IMR-90 (cell line): ENCODE measurements at regions not wholly inside any gene's neighbourhood (a gene's known extent, or its start where the extent isn't known, plus 50 kb on each side); places are given as distances from the start of the nearest gene placed in this dataset.

ENCODE experiments used
- ATAC-seq: fragments of 200-7000 bp; cut with Tn5 transposase; 2 replicates; pipeline ENCODE4 v1.9.1; 2020; ENCODE audit warnings: low read depth, mild to moderate bottlenecking, moderate library complexity
- BruUV-seq: library from RNA; stranded (reverse); fragments of 400-500 nt; replicated peaks from 2 replicates; lab custom pipeline; 2021; lab: Mats Ljungman, UMichigan
- CTCF ChIA-PET: fragments of 300-600 bp; formaldehyde crosslinking; extraction: SDS; loops from one replicate; lab custom pipeline; 2021; ENCODE audit warnings: antibody characterized with exemption; lab: Yijun Ruan, JAX
- POLR2A ChIA-PET: fragments of 300-600 bp; sonication (Branson Sonifier 250); formaldehyde crosslinking; loops from one replicate; lab custom pipeline; 2022; ENCODE audit warnings: antibody characterized with exemption; ENCODE audit not compliant: unreplicated experiment; lab: Charles Lee
- DNase-seq: peaks from one replicate; pipeline ENCODE4 v3.0.0; 2013
- H2AFZ ChIP-seq: replicated peaks from 2 replicates; pipeline ENCODE3; 2013; ENCODE audit warnings: low read length, mild to moderate bottlenecking; ENCODE audit not compliant: poor library complexity
- H2AK5ac ChIP-seq: 2 replicates; pipeline ENCODE4 v1.6.1; 2013; ENCODE audit warnings: low read depth, low read length, inconsistent platforms
- H2AK9ac ChIP-seq: replicated peaks from 2 replicates; pipeline ENCODE3; 2013; ENCODE audit warnings: mild to moderate bottlenecking, low read depth, low read length, moderate library complexity; ENCODE audit not compliant: poor library complexity
- H2BK120ac ChIP-seq: 2 replicates; pipeline ENCODE4 v1.6.1; 2013; ENCODE audit warnings: low read depth, low read length, inconsistent platforms
- H2BK15ac ChIP-seq: 3 replicates; pipeline ENCODE4 v1.6.1; 2013; ENCODE audit warnings: low read depth, low read length, inconsistent platforms
- H2BK20ac ChIP-seq: 2 replicates; pipeline ENCODE4 v1.6.1; 2013; ENCODE audit warnings: low read depth, mild to moderate bottlenecking, inconsistent platforms, low read length, moderate library complexity
- H2BK5ac ChIP-seq: 2 replicates; pipeline ENCODE4 v1.6.1; 2013; ENCODE audit warnings: mild to moderate bottlenecking, low read depth, low read length, inconsistent platforms; ENCODE audit not compliant: poor library complexity, severe bottlenecking
- H3K14ac ChIP-seq: replicated peaks from 2 replicates; pipeline ENCODE4 v1.6.1; 2013; ENCODE audit warnings: low read depth, low read length, inconsistent platforms
- H3K18ac ChIP-seq: 2 replicates; pipeline ENCODE4 v1.6.1; 2013; ENCODE audit warnings: low read depth, low read length, control low read depth
- H3K23ac ChIP-seq: 2 replicates; pipeline ENCODE4 v1.6.1; 2013; ENCODE audit warnings: low read depth, low read length, inconsistent platforms
- H3K27ac ChIP-seq: 2 replicates; pipeline ENCODE4 v1.5.1; 2013; ENCODE audit warnings: mild to moderate bottlenecking, control low read depth, low read length; ENCODE audit not compliant: insufficient read depth
- H3K27me3 ChIP-seq: 2 replicates; pipeline ENCODE4 v1.6.1; 2013; ENCODE audit warnings: low read length; ENCODE audit not compliant: control insufficient read depth, insufficient read depth
- H3K36me3 ChIP-seq: 2 replicates; pipeline ENCODE4 v1.6.1; 2013; ENCODE audit warnings: low read length, mixed read lengths; ENCODE audit not compliant: control insufficient read depth, insufficient read depth
- H3K4ac ChIP-seq: 2 replicates; pipeline ENCODE4 v1.6.1; 2013; ENCODE audit warnings: low read depth, low read length, inconsistent platforms
- H3K4me1 ChIP-seq: 2 replicates; pipeline ENCODE4 v1.6.1; 2013; ENCODE audit warnings: low read length, mixed read lengths; ENCODE audit not compliant: control insufficient read depth, insufficient read depth
- H3K4me2 ChIP-seq: 2 replicates; pipeline ENCODE4 v1.6.1; 2013; ENCODE audit warnings: low read depth, mild to moderate bottlenecking, control low read depth, low read length, moderate library complexity
- H3K4me3 ChIP-seq: 2 replicates; pipeline ENCODE4 v1.5.1; 2013; ENCODE audit warnings: low read depth, mild to moderate bottlenecking, control low read depth, low read length, moderate library complexity; ENCODE audit not compliant: insufficient read depth
- H3K56ac ChIP-seq: 2 replicates; pipeline ENCODE4 v1.6.1; 2013; ENCODE audit warnings: low read length, inconsistent platforms; ENCODE audit not compliant: insufficient read depth; ENCODE audit errors: extremely low read depth
- H3K79me1 ChIP-seq, 2 experiments: 2 replicates each; pipeline ENCODE4 v1.6.1; 2013; ENCODE audit warnings: low read length in 2 of 2, inconsistent platforms in 1 of 2, low read depth in 1 of 2
- H3K9ac ChIP-seq: 2 replicates; pipeline ENCODE4 v1.6.1; 2013; ENCODE audit warnings: low read depth, low read length, control low read depth
- H3K9me1 ChIP-seq: 2 replicates; pipeline ENCODE4 v1.6.1; 2013; ENCODE audit warnings: low read length, inconsistent platforms; ENCODE audit not compliant: insufficient read depth
- H3K9me3 ChIP-seq: 2 replicates; pipeline ENCODE4 v1.6.1; 2013; ENCODE audit warnings: low read length; ENCODE audit not compliant: control insufficient read depth, insufficient read depth
- H4K20me1 ChIP-seq: 2 replicates; pipeline ENCODE4 v1.6.1; 2013; ENCODE audit warnings: low read length, inconsistent platforms; ENCODE audit not compliant: insufficient read depth
- H4K5ac ChIP-seq: 2 replicates; pipeline ENCODE4 v1.6.1; 2013; ENCODE audit warnings: mild to moderate bottlenecking, low read depth, low read length, control low read depth
- H4K8ac ChIP-seq, 2 experiments: 2 replicates each; pipeline ENCODE4 v1.6.1; 2013; ENCODE audit warnings: low read depth in 2 of 2, low read length in 2 of 2, control low read depth in 1 of 2, inconsistent platforms in 1 of 2
- H4K91ac ChIP-seq: 2 replicates; pipeline ENCODE4 v1.6.1; 2013; ENCODE audit warnings: low read depth, low read length, inconsistent platforms; ENCODE audit not compliant: insufficient read depth
- BHLHE40 ChIP-seq: fragments of 150-350 bp; IDR thresholded peaks from 2 replicates; pipeline ENCODE4 v1.6.1; 2016; ENCODE audit warnings: mild to moderate bottlenecking, low read depth, low read length
- CHD1 ChIP-seq: IDR thresholded peaks from 2 replicates; pipeline ENCODE4 v1.6.1; 2012; ENCODE audit warnings: low read depth, low read length, improper control_type of control experiment
- FOS ChIP-seq: fragments of 150-350 bp; IDR thresholded peaks from 2 replicates; pipeline ENCODE4 v1.6.1; 2016; ENCODE audit warnings: low read depth, low read length
- MAFK ChIP-seq: IDR thresholded peaks from 2 replicates; pipeline ENCODE4 v1.6.1; 2012; ENCODE audit warnings: low read depth, low read length, improper control_type of control experiment
- MXI1 ChIP-seq: IDR thresholded peaks from 2 replicates; pipeline ENCODE4 v1.6.1; 2012; ENCODE audit warnings: low read depth, mild to moderate bottlenecking, low read length, moderate library complexity, borderline replicate concordance
- POLR2A ChIP-seq: IDR thresholded peaks from 2 replicates; pipeline ENCODE4 v1.6.1; 2012; ENCODE audit warnings: mild to moderate bottlenecking, low read depth, low read length
- RAD21 ChIP-seq: IDR thresholded peaks from 2 replicates; pipeline ENCODE4 v1.6.1; 2012; ENCODE audit warnings: low read length, improper control_type of control experiment
- RFX5 ChIP-seq: IDR thresholded peaks from 2 replicates; pipeline ENCODE4 v1.8.0; 2012; ENCODE audit warnings: low read depth, mild to moderate bottlenecking, low read length, moderate library complexity
- SMC3 ChIP-seq: fragments of 150-350 bp; IDR thresholded peaks from 2 replicates; pipeline ENCODE4 v1.6.1; 2016; ENCODE audit warnings: low read depth, mild to moderate bottlenecking, antibody characterized with exemption, low read length, moderate library complexity
- WGBS, 2 experiments: methylation state at CpG; one replicate each; pipeline versions ENCODE4 v1.1.5 to v1.1.7; 2013; ENCODE audit warnings: missing lambda C conversion rate in 2 of 2; ENCODE audit not compliant: insufficient read length in 1 of 2; ENCODE audit errors: extremely low coverage in 2 of 2; 5-methylcytosine and 5-hydroxymethylcytosine counted together
- dilution Hi-C: fragments of 300-500 bp; cut with HindIII; formaldehyde crosslinking; loops from one replicate; pipeline ENCODE4 v1.14.3; 2018; ENCODE audit warnings: low sequenced_read_pairs; ENCODE audit not compliant: unreplicated experiment
- in situ Hi-C: fragments of 300-500 bp; cut with MboI; formaldehyde crosslinking; loops from 3 replicates; pipeline ENCODE4 v1.14.3; 2019; ENCODE audit warnings: low sequenced_read_pairs, inconsistent platforms, mixed read lengths
- intact Hi-C: fragments of 100-400 bp; cut with micrococcal nuclease; formaldehyde crosslinking; loops from 2 replicates; pipeline ENCODE4 v1.10.0; 2022

GRCh38 chr1:245070836-245071615, 83.8 kb upstream of the KIF26B start:
- CTCF ChIA-PET, result no interaction called here
- TF ChIP-seq MXI1 (no peak), MAFK (no peak), CHD1 (no peak), SMC3 (no peak), FOS (no peak), RFX5 (no peak), POLR2A (no peak), RAD21 (no peak), BHLHE40 (no peak)

More at GRCh38 chr1:245070836-245071615, 83.8 kb upstream of the KIF26B start:
- Histone ChIP-seq H2AK9ac (peak overlapping the region; percentile 19), H3K14ac (no peak overlapping the region), H4K20me1 (peaks cover 3% of the 10 kb centered on the region; the same call in 1 of the 2 replicates), H2AK5ac (no peak overlapping the region), H2AFZ (no peak overlapping the region), H2BK120ac (no peak overlapping the region), H4K91ac (no peak overlapping the region), H3K56ac (no peak overlapping the region), H2BK20ac (no peak overlapping the region), H3K27ac (no peak overlapping the region), H3K18ac (no peak overlapping the region), H3K9me1 (no peaks in the 10 kb centered on the region; the same call in 1 of the 2 replicates), H4K5ac (no peak overlapping the region), H3K27me3 (no peaks in the 10 kb centered on the region), H3K4ac (no peak overlapping the region), H3K79me1 (no peaks in the 10 kb centered on the region), H2BK15ac (no peak overlapping the region), H3K4me3 (no peak overlapping the region), H3K36me3 (no peaks in the 10 kb centered on the region), H4K8ac (no peak overlapping the region), H3K9me3 (peaks cover 3% of the 10 kb centered on the region), H3K4me2 (no peak overlapping the region), H3K9ac (no peak overlapping the region), H2BK5ac (no peak overlapping the region), H3K23ac (no peak overlapping the region), H3K4me1 (peaks cover 3% of the 10 kb centered on the region; the same call in 1 of the 2 replicates)
- ATAC-seq (no peak), DNase-seq (no peak)
- no TSS peak for BruUV-seq
- POLR2A ChIA-PET, result no interaction called here
- dilution Hi-C loops (no loop called here), intact Hi-C loops (loop anchor here (10.0 kb wide), 2 partner anchors 314 to 444 kb away; no protein-coding TSS in a partner anchor), in situ Hi-C loops (no loop called here)
- 100% methylated on average over 3 of the region's 10 CpGs; no CpG with 5 or more reads in 1 of the 2 experiments for WGBS, 2 experiments
